GM18951 (cell line): ENCODE measurements at regions not wholly inside any gene's neighbourhood (a gene's known extent, or its start where the extent isn't known, plus 50 kb on each side); places are given as distances from the start of the nearest gene placed in this dataset.

ENCODE experiments used
- POLR2A ChIP-seq: IDR thresholded peaks from 4 replicates; pipeline ENCODE4 v1.6.1; 2011; ENCODE audit warnings: mild to moderate bottlenecking; ENCODE audit not compliant: insufficient read length, insufficient read depth; ENCODE audit errors: extremely low read depth
- in situ Hi-C: fragments of 300-500 bp; cut with MboI; formaldehyde crosslinking; loops from one replicate; pipeline ENCODE4 v1.12.0; 2022; ENCODE audit warnings: low sequenced_read_pairs, mixed read lengths, inconsistent platforms; ENCODE audit not compliant: unreplicated experiment

GRCh38 chr11:28887681-28888080, 779.5 kb downstream of the METTL15 start:
- no peak for TF ChIP-seq POLR2A
- in situ Hi-C loops: no loop called here

DNA sequence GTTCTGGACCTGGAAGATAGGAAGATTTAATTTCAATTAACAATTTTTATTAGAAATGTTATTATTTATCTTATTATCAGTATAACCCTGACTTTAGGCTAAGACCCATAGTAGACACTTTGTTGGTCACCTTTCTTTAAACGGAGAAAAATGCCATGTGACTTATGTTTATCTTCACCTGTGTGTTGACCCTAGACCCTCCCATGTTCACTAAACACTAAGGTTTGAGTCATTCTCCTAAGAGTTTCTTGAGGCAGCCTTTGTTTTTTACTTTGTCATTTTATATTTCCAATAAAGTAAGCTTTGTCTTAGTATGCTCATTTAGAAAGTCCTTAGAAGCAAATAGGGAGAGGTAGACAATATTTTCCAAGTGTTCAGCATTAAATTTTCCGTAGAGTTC, 771.7 kb downstream of the METTL15 start:
- TF ChIP-seq POLR2A: no peak
- in situ Hi-C loops: no loop called here

- no peak for TF ChIP-seq POLR2A
- in situ Hi-C loops: no loop called here
Observed at GRCh38 chr11:28878025-28878424, 769.8 kb downstream of the METTL15 start.

- TF ChIP-seq POLR2A: no peak
- in situ Hi-C loops: no loop called here
Observed at GRCh38 chr11:28877340-28877739, 769.2 kb downstream of the METTL15 start.

DNA sequence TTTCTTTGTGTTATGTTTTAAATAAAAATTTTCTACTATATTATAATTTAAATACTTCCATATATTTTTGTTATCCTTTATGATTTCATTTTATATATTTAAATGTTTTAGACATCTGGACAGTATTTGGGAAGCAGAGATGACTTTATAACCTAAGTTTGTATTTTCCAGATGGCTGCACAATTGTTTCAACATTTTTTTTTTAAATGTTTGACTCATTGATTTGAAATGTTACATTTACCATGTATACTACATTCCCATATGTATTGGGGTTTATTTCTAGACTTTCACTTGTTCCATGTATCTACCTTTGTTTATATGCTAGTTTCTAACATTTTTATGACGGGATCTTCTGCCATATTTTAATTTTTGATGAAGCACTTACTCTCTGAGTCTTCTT, 766.5 kb downstream of the METTL15 start:
- in situ Hi-C loops: no loop called here
- no peak for TF ChIP-seq POLR2A

- in situ Hi-C loops: no loop called here
- TF ChIP-seq POLR2A: no peak
Observed at GRCh38 chr11:28871090-28871489, 762.9 kb downstream of the METTL15 start.

DNA sequence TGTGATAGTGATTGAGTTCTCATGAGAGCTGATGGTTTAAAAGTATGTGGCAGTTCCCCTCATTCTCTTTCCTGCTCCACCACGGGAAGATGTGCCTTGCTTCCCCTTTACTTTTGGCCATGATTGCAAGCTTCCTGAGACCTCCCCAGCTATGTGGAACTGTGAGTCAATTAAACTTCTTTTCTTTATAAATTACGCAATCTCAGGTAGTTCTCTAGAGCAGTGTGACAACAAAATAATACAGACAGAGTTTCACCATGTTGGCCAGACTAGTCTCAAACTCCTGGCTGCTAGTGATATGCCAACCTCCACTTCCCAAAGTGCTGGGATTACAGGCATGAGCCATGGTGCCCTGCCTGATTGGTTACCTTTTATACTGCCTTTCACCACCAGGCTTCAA, 755.2 kb downstream of the METTL15 start:
- in situ Hi-C loops: no loop called here

DNA sequence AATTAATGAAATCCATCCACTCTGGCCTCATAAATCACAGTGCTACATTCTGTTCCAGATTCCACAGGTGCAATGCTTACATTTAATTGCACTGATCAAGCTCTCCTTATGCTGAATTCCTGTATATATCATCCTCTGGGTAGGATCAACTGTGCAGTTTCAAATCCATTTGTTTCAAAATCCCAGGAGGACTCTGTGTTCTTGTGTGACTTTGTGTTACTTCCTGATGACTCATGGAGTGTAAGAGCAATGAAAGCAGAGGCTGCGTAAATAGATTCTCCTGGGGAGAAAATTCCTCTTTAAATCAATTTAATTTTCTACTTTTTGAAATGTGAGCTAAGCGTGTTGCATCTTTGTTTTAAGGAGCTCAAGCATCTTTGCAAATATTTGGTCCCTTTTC, 752.7 kb downstream of the METTL15 start:
- in situ Hi-C loops: no loop called here

More for the DNA sequence above, 755.2 kb downstream of the METTL15 start:
- TF ChIP-seq POLR2A: no peak

DNA sequence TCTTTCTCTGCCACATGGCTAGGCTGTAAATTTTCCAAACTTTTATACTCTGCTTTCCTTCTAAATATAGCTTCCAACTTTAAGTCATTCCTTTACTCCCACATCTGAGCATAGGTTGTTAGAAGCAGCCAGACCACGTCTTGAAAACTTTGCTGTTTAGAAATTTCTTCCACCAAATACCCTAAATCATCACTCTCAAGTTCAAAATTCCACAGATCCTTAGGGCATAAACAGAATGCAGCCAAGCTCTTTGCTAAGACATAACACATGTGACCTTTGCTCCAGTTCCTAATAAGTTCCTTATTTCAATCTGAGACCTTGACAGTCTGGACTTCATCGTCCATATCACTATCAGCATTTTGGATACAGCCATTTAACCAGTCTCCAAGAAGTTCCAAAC, 749.9 kb downstream of the METTL15 start:
- TF ChIP-seq POLR2A: no peak
- in situ Hi-C loops: no loop called here

More for the DNA sequence above, 752.7 kb downstream of the METTL15 start:
- no peak for TF ChIP-seq POLR2A

GRCh38 chr11:28849053-28849452, 740.9 kb downstream of the METTL15 start:
- in situ Hi-C loops: no loop called here
- TF ChIP-seq POLR2A: no peak

- no peak for TF ChIP-seq POLR2A
- in situ Hi-C loops: no loop called here
Observed at GRCh38 chr11:28842716-28843115, 734.5 kb downstream of the METTL15 start.

GRCh38 chr11:28838741-28839140, 730.6 kb downstream of the METTL15 start:
- no peak for TF ChIP-seq POLR2A
- in situ Hi-C loops: no loop called here

DNA sequence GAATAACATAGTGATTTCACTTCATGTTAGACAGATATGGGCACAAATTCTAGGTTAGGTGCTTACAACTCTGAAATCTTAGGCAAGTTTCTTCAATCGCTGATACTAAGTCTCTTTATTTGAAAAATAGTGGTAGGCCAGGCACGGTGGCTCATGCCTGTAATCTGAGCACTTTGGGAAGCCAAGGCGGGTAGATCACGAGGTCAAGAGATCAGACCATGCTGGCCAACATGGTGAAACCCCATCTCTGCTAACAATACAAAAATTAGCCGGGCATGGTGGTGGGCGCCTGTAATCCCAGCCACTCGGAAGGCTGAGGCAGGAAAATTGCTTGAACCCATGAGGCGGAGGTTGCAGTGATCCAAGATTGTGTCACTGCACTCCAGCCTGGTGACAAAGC, 729.4 kb downstream of the METTL15 start:
- in situ Hi-C loops: no loop called here

DNA sequence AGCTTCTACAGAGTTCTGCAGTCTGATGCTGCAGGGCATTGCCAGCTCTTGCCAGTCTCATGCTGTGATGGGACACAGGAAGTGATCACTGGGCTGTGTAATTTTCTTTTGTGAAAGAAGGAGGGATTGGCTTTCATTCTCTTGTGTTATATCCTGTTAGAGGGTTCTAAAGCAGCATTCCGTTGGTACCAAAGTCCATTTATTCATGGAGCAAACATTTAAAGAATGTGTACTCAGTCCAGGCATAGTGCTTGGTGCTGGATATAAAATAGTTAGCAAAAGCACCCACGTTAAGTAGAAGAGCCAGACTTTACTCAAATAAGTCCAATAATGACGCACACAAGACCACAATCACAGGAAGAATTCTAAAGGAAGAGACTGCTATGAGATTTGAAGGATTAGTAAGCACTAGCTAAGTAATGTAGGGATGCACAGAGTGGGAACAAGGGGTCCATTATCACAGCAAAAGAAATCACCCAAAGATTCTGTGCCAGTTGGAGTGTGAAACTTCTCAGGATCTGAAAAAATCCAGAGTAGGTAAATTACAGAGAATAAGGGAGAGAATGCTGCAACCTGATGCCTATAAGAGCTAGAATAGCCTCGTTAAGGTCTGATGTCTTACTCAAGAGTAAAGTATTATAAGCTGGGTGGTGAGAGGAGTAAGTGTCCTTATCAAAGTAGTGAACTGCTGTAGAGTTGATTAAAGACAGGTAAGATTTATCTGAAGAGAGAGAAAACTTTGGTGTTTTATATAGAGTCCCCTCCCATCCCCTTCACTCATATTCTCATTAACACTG, 728.3 kb downstream of the METTL15 start:
- TF ChIP-seq POLR2A: no peak
- in situ Hi-C loops: no loop called here

More for the DNA sequence above, 729.4 kb downstream of the METTL15 start:
- no peak for TF ChIP-seq POLR2A

- in situ Hi-C loops: no loop called here
- TF ChIP-seq POLR2A: no peak
Observed at GRCh38 chr11:28835790-28836189, 727.6 kb downstream of the METTL15 start.

DNA sequence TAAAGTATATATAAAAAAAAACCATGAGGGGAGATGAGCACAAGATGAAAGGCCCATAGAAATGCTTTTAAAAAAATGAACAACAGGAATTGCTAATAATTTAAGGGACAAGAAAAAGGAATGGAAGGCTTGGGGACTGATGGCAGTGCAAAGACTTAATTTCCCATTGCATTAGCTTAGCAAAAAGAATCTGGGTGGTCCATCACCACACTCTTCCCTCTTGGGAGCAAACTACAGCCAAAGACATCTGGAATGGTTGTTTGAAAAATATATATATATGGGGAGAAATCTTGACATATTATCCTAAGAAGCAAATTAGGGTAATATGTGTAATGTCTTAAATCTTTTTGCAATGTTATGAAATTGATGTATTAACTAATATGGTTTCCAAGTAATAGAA, 727.1 kb downstream of the METTL15 start:
- in situ Hi-C loops: no loop called here
- no peak for TF ChIP-seq POLR2A
